GM19468 (cell line): ENCODE measurements at regions not wholly inside any gene's neighbourhood (a gene's known extent, or its start where the extent isn't known, plus 50 kb on each side); places are given as distances from the start of the nearest gene placed in this dataset.

ENCODE experiments used
- ATAC-seq: cut with Tn5 transposase; IDR thresholded peaks from one replicate; pipeline ENCODE4 v1.9.1; 2021; ENCODE audit warnings: mild to moderate bottlenecking, moderate library complexity, moderate number of reproducible peaks; ENCODE audit not compliant: unreplicated experiment; ENCODE audit errors: extremely low read depth

DNA sequence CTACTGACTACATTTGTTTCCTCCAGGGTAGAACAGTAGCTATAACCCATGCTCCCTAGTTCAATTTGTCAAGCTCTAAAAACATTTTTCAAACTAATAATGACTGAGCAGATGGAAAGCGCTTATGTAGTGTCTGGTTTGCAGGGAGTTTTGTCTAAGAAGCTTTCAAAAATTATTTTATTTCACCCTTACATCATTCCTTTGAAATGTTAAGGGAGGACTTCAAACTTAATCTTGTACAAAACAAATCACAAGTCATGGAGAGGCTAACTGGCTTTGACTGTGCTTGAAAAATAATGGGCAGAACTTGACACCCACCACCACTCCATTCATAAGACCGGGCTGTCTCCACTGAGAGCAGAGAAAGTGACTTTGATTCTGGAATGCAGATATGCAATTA lies 153.4 kb upstream of the QRFPR start:
- no peak for ATAC-seq

DNA sequence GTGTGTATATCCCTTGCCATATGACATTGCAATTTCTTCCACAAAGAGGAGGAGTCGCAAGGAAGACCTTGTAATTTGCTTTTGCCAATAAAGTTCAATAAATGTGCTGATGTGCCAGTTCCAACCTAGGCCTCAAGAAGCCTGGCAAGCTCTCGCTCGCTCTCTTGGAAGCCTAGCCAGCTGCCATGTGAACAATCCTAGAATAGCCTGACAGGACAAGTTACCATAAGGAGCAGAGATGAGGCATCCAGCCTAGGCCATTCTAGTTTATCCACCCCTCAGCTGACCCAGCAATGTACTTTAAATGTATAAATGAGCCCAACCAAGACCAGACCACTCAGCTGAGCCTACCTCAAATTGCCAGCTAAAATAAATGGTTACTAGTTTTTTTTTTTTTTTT lies 145.7 kb upstream of the QRFPR start:
- ATAC-seq: no peak

DNA sequence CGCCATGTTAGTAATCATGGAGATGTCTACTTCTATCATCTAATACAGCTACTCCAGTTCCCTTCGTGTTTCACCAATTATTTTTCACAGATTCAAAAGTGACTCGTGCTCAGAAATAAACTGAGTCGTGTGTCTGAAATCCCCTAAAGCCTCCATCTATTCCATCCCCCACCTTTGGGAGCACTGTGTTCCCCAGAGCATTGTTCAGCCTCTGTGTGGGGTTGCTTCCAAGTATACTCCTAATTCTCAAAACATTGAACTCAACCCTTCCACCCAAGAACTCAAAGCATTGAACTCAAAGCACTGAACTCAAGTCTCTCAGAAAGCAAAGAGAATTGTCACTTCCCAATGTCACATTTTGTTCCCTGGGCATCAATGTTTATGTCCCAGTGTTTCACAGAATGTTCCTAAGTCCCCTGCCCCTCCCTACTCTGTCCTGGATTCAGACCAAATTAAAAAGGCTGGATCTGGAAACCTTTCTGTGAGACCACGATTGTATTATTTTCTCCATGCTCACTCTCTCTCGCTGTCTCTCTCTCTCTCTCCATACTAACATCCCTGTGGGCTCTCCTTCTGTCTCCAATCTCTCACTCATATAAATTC lies 138.5 kb upstream of the QRFPR start:
- no peak for ATAC-seq

DNA sequence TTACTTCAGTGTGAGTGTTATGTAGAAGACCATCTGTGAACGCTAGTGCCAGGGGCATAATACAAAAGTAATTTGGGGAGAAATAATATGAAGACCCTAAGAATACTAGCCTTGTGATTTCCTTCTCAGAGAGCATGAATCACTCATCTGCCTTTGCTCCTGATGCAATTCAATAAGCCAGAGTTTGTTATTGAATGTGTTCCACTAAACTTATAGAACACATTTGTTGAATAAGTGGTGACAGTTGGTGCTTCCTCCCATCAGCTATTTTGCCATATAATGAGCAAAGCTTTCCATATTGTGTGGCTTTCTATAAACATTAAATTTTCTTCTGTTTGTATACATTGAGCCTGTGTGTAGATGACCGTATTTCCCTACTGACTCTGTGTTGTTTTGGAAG lies 136.4 kb upstream of the QRFPR start:
- ATAC-seq: no peak

DNA sequence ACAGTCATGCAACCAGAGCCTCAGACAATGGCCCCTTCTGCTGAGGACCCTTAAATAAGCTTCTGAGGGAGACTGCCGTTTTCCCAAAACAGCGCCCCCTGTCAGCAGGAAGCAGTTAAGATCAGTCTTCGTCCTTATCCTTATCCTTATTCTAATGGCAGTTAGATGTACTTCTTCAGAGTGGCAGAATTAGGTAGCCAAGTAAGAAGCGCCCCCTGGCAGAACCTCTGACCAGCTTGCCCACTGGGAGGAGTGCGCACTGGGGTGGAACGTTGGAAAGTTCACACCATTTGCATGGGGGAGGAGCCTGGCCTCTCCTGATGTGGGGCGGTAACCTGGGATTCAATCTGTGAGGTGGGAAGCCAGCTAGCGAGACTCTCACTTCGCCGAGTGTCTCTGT lies 133.6 kb upstream of the QRFPR start:
- ATAC-seq: no peak

DNA sequence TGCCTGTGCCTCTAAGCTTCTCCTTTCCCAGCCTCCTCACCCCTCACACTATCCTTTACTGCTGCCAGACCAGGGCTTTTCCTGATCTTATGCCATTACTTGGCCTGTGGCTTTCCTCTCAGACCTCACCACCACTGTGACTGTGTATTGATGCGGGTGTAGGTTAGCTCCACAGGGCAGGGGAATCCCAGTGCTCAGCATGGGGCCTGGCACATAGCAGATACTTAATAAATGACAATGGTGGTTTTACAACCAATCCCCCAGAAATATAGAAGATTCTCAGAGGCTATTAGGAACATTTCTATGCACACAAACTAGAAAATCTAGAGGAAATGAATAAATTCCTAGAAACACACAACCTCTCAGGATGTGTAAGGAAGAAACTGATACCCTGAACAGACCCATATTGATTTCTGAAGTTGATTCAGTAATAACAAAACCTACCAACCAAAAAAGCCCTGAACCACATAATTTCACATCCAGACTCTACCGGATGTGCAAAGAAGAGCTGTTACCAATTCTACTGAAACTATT lies 129.6 kb upstream of the QRFPR start:
- peak; percentile 64 for ATAC-seq

DNA sequence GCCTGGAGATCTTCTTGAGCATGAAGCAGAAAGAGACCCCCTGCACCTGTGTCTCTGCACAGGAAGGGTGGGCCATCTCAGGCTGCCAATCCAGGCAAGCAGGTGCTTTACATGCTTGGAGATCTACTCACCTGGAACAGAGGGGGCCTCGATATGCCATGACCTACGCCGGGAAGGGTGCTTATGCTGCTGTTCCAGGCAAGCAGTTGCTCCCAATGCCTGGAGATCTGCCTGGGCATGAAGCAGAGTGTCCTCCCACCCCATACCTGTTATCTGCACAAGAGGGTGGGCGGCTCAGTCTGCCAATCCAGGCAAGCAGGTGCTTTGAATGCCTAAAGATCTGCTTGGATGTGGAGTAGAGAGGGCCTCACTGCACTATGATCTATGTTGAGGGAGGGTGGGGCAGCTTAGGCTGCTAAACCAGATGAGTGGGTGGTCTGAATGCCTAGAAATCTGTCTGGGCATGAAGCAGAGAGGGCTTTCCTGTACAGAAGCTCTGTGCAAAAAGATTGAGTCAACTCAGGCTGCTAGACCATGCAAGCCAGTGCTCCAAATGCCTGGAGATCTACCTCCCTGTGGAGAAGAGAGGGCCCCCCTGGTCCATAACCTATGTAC lies 104.5 kb upstream of the QRFPR start:
- ATAC-seq: no peak

DNA sequence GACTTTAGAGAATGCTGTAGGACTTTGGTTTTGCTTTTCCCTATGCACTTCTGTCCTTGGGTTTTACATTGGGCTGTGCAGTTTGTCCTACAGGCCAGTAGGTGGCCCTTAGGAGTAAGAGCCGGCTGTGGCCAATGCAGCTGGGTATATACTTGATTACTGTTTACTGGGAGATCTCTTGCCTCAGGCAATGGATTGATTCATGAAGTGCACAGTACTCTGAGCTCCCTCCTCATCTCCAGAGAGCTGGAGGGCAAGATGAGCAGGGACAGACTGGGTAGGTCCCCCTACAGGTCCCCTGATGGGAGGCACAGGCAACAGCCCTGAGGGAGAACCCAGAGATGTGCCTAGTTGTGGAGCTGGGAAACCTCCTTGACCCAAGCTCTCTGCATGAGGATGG lies 103.8 kb upstream of the QRFPR start:
- peak; percentile 50 for ATAC-seq

DNA sequence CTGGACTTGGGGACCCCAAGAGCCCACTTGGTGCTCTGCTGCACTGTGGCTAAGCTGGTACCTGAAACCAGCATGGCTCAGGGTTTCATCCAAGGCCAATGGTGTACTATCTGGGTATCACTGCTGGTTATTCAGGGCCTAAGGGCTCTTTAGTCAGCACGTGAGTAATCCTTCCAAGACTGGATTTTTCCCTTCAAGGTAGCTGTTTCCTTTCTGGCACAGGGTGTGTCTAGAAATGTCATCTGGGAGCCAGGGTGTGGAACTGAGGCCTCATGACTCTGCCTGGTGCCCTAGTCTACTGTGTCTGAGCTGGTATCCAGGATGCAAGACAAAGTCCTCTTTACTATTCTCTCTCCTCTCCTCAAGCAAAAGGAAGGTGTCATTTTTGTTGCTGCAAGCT lies 99.0 kb upstream of the QRFPR start:
- ATAC-seq: no peak

DNA sequence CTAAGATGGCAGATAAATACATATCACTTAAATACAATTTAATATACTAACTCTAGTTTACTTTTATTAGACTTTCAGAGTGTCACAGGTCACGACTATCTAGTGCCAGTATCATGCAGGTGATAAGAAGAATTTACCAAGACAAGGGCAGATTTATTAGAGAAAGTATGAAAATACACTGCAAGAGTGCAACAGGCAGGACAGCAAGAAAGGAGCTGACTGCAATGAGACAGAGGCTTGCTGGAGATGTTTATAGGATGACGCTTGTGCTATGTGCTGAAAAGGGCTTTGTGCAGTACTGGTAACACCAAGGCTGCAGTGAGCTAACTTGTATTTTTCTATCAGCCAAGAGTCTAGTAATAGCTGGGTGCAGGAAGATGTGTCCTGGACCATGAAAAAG lies 96.7 kb upstream of the QRFPR start:
- ATAC-seq: no peak

DNA sequence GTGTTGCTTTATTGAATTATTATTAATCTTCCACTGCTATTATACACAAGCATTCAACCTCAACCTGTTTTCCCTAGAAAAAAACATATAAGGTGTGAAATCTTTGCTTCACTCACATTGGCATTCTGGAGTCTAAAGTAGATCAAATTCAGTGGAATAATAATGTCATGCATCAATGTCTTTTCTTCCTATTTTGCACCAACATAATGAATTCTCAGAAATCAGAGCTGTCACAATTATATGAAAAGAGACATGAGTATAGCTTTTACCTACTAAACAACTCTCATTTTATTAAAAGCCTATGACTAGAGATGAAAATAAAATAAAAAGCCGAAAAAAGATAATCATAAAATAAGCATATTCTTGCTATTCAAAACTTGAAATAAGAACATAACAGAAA lies 96.3 kb upstream of the QRFPR start:
- ATAC-seq: no peak

DNA sequence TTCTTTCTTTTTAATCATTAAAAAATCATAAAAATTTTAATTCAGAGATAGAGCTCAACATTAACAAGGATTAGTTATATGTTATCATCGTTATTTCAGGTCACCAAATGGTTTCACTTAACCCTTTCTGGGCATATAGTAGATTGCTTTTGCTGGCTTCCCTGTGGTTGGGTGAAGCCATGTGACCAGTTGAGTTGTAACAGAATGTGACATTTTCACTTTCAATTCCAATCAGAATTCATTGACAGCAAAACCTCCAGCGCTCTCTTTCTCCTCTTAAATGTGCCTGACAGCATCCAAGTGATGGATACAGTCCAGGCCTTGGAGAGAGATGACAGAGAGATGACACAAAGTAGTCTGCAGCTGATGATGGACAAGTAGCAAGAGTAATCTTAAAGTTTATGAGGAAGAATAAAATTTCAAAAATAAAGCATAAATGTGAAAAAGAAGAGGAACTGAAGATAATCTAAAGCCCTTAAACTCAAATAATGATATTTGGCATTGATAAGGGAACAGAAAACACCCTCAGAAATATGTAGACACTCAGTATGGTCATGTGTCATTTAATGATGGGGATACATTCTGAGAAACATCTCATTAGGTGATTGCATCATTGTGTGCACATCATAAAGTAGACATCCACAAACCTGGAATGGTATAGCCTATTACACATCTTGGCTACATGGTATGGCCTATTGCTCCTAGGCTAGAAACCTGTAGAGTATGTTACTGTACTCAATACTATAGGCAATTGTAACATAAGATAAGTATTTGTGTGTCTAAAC lies 92.3 kb upstream of the QRFPR start:
- no peak for ATAC-seq

DNA sequence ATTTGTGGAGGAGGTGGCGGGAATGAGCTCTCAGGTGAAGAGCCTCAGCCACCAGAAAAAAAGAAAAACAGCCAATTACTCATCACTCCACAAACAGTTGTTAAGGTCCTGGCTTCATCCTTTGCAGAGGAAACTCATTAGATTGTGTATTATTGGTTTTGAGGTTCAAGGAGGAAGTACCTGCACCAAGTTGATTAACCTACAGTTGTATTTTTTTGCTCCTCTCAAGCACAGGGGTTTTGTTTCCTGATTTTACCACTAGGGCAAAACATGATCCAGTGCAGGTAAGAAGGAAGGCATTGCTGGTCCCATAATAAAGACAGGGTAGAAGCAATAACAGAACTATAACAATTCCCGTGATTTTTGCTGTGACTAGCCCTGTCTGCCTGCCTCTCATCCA lies 84.0 kb upstream of the QRFPR start:
- no peak for ATAC-seq

DNA sequence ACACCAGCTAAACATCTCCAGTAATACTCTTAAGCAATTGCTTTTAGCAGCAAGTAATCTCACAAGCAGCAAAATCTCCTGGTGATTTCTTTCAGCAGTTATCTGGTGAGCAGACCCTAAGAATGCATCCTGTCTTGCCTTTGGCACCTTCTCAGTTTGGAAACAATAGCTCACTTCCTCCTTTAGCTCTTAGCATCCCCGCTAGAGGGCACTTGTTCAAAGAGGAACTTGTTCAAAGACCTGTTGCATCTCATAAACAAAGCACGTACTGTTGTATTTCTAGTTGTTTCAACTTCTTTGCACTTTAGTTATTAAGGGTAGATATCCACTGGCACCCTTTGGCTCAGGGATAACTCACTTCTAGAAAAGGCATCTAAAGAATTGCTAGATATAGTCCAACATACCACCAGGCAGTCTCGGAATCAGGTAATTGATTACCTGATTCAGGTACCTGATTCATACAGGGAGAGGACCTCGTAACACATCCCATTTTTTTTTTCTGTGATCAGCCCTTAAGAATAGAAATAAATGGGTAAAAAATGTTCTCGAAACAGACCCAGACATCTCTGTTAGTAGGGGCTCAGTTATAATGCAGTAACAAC lies 81.9 kb upstream of the QRFPR start:
- peak; percentile 82 for ATAC-seq

DNA sequence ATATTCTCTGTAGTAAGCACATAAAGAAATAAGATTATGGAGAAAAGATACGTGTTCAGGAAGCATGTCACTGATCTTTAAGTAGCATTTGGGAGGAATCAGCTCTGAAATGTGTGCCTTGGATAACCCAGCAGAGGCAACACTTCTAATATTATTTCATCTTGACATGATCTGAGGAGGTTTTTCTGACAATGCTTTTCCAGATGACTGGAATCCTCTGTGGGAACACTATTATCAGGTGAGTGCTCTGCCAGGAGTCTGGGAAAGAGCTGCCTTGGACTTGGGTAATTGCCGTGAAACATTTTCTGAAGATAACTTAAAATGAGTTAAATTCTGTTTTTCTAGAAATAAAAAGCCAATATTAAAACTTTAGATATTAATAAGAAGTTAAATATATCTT lies 78.2 kb upstream of the QRFPR start:
- ATAC-seq: no peak

DNA sequence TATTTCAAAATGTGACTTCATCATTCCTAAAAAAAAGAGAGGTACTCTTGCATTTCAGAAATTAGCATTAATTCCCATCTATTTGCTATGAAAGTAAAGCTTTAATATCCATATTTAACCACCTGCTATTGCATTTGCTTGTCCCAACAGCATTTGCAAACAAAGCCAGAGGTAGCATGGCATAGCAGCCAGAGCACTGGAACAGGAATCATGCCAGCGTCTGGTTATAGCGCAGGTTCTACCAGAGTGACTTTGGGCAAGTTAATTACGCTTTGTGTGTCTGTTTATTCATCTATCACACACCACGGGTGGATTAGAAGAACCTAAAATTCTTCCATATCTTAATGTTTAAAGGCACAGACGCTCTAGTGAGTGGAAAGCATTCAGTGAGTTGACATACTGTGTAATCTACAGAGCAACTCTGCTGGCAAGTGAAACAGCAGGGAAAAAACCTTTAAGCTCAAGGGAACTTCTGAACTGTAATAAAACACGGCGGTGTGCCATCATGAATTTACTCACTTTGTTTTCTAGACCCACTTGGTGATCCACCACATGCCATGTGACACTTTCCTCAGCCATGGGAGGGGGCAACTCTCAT lies 76.6 kb upstream of the QRFPR start:
- ATAC-seq: no peak

DNA sequence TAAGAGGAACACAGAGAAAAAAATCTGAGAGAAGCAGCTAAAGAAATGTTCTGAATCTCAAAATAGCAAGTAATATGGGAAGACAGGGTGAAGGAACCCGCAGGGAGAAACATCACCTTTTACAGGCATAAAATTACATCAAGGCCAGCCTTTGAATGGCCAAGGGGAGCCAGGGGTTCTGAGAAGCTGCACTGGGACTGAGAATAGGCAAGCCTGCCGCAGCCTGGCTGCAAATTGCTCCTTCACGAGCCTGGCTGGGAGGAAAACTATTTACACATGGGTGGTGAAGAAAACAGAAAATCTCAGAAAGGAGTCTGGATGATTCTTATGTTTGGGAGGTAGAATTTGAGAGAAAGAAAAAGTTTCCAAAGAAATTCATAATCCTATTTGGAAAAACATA lies 74.5 kb upstream of the QRFPR start:
- no peak for ATAC-seq

DNA sequence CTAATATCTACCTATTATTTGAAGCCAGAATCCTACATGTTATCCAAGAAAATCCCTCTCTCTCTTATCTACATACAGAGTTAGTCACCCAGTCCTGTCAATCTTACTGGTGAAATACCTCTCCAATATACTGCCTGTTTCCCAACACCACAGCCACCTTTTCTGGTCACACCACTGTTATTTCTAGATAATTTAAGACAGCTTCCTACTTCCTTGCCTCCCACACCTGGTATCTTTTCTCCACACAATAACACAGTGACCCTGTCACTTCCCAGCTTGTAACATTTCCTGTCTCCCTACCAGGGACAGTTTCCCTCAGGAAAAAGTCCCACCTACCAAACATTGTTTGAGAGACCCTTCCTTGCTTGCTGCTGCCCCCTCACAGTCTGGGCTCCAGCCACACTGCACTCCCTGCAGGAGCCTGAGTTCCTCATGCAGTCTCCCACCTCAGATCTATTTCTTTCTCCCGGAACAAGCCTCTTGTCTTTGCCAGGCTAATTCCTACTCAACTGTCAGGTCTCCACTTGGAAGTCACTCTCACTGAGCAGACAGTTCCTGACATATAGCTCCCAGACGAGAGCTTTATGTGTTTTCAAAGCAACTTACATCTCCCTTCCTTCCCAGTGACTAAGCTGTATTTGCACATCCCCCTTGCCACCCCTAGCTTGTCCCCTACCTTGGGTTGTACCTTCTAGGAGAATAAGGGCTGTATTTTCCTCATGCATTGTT lies 73.6 kb upstream of the QRFPR start:
- ATAC-seq: no peak

DNA sequence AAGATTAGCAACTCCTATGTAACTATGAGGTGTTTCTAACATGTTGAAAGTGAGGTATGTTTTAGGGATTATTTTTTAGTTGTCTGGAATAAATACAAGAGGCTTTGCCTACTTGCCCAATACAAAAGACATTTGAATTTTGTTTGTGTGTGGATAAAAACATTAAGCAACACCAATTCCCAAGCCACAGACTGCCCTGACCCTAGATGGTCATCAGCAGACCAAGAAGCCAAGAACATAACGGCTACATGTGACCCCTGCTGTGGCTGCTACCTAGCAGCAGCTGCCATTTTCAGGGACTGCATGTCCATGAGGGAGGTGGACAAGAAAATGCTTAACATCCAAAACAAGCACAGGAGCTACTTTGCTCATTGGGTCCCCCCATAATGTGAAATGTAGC lies 70.5 kb upstream of the QRFPR start:
- ATAC-seq: no peak

DNA sequence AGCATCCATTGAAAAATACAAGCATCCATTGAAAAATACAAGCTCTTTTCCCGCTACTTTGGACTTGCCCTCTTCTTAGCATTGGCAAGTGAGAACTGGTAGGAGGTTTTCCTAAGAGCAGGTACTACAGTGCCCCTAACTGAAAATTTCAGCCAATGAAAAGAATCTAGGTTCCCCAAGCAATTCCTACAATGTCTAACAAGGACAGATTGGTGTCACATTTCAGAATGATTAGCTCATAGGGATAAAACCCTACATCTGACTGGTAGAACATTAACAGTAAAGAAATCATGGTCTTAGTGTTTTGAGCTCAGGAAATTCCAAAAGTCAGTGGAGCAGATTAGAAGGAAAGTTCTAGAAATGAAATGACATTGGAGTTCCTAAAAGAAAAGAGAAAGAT lies 68.6 kb upstream of the QRFPR start:
- no peak for ATAC-seq
